ENCODE measurements at regions not wholly inside any gene's neighbourhood (a gene's known extent, or its start where the extent isn't known, plus 50 kb on each side); places are given as distances from the start of the nearest gene placed in this dataset.

DNA sequence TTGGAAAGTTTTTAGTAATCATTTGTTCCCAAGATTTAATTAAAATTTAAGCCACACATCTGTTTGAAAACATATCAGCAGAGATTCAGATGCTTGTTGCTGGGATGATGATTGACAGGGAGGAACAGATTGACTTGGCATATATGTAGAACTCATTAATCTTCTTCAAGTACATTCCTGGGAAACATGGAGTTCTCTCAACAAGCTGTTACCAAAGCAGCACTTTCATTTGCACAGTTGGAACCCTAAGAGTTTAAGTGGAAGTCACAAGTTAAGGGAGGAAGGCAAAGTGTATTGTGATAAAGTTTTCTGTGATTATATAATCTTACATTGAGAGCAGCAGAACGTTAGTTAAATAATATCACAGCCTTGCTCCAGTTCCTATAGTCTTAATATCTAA lies 485.4 kb upstream of the CELF2 start:
- Histone ChIP-seq H3K27ac (no peak overlapping the region), H3K9me3 (no peaks in the 10 kb centered on the region), H3K4me3 (no peak overlapping the region), H3K36me3 (no peaks in the 10 kb centered on the region), H3K27me3 (no peaks in the 10 kb centered on the region), H3K4me1 (no peaks in the 10 kb centered on the region)
- DNase-seq (ENCODE audit: extremely low spot score in 2 of 2): no peak
- TF ChIP-seq, protein P1, sequence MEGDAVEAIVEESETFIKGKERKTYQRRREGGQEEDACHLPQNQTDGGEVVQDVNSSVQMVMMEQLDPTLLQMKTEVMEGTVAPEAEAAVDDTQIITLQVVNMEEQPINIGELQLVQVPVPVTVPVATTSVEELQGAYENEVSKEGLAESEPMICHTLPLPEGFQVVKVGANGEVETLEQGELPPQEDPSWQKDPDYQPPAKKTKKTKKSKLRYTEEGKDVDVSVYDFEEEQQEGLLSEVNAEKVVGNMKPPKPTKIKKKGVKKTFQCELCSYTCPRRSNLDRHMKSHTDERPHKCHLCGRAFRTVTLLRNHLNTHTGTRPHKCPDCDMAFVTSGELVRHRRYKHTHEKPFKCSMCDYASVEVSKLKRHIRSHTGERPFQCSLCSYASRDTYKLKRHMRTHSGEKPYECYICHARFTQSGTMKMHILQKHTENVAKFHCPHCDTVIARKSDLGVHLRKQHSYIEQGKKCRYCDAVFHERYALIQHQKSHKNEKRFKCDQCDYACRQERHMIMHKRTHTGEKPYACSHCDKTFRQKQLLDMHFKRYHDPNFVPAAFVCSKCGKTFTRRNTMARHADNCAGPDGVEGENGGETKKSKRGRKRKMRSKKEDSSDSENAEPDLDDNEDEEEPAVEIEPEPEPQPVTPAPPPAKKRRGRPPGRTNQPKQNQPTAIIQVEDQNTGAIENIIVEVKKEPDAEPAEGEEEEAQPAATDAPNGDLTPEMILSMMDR (IDR thresholded peaks at IDR 0.05): no peak
- TF ChIP-seq POLR2AphosphoS5 (IDR thresholded peaks at IDR 0.05; ENCODE audit: insufficient read depth in 1 of 2, low read depth in 1 of 2) (no peak), POLR2A (IDR thresholded peaks at IDR 0.05) (no peak)
- intact Hi-C loops (cut with DNase I): no loop called here

DNA sequence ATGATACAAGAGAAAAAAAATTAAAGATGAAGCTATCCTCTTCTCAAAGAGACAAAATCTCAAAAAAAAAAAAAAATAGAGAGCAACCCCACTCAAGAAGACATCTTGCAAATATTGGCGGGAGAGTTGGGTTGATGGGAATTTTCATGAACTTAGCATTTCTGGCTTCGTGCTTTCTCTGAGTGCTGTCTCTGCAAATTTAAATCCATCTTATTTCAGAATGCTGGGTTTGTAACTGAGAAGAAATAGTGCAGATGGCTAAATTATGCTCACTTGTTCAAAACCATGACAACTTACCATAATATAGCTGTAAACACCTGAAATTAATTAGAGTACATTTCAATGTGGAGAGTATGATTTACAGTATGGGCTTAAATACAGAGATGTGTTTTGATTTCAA lies 484.8 kb upstream of the CELF2 start:
- Histone ChIP-seq H3K27me3 (no peaks in the 10 kb centered on the region), H3K4me1 (no peaks in the 10 kb centered on the region), H3K27ac (no peak overlapping the region), H3K4me3 (no peak overlapping the region), H3K36me3 (no peaks in the 10 kb centered on the region), H3K9me3 (no peaks in the 10 kb centered on the region)
- intact Hi-C loops (cut with DNase I): no loop called here
- TF ChIP-seq, protein P1 (IDR thresholded peaks at IDR 0.05): no peak
- TF ChIP-seq POLR2AphosphoS5 (IDR thresholded peaks at IDR 0.05; ENCODE audit: insufficient read depth in 1 of 2, low read depth in 1 of 2) (no peak), POLR2A (IDR thresholded peaks at IDR 0.05) (no peak)
- no peak for DNase-seq (ENCODE audit: extremely low spot score in 2 of 2)

DNA sequence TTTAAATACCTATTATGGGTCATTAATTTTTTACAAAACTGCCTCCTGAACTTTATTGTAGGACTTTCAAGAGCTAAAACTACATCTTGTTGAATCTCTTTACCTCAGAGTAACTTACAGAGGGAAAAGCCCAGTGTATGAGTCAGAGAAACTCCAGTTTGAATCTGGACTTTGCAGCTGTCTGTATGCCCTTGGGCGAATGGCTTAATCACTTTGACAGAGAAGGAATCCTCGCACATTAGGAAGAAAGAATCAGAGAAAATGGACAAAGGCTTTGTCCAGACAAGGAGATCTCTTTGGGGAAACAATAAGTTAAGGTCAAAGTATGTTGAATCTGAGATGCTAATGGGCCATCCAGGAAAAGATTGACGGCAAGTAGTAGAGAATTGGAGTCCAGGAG lies 484.2 kb upstream of the CELF2 start:
- no peak for DNase-seq (ENCODE audit: extremely low spot score in 2 of 2)
- no peaks in the 10 kb centered on the region for H3K36me3 ChIP-seq
- H3K27ac ChIP-seq: no peak overlapping the region
- H3K4me3 ChIP-seq: no peak overlapping the region
- no peaks in the 10 kb centered on the region for H3K4me1 ChIP-seq
- no peak for TF ChIP-seq POLR2A (IDR thresholded peaks at IDR 0.05)
- no peak for TF ChIP-seq POLR2AphosphoS5 (IDR thresholded peaks at IDR 0.05; ENCODE audit: insufficient read depth in 1 of 2, low read depth in 1 of 2)
- TF ChIP-seq, protein P1 (IDR thresholded peaks at IDR 0.05): no peak
- no peaks in the 10 kb centered on the region for H3K27me3 ChIP-seq
- intact Hi-C loops (cut with DNase I): no loop called here
- no peaks in the 10 kb centered on the region for H3K9me3 ChIP-seq

DNA sequence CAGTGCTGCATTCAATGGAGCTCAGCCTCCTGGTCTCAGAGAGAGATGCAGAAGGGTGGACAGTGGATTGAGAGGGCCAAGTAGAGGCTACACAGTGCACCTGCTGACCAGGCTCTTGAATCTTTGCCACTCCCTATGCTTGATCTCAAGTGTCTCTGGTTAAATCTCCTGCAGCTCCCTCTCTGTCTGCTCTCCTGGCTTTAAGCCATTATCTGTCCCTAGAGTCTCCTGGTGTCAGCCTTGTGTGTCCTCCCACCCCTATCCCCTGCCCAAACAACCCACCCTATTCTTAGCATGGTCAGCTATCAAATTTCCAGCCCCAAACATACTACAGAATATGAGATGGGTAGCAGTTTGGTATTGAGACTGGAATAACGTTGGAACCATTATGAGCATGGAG lies 479.3 kb upstream of the CELF2 start:
- Histone ChIP-seq H3K27me3 (no peaks in the 10 kb centered on the region), H3K36me3 (no peaks in the 10 kb centered on the region), H3K27ac (no peak overlapping the region), H3K9me3 (no peaks in the 10 kb centered on the region), H3K4me3 (no peak overlapping the region), H3K4me1 (no peaks in the 10 kb centered on the region)
- TF ChIP-seq POLR2A (IDR thresholded peaks at IDR 0.05) (no peak), POLR2AphosphoS5 (IDR thresholded peaks at IDR 0.05; ENCODE audit: insufficient read depth in 1 of 2, low read depth in 1 of 2) (no peak)
- TF ChIP-seq, protein P1 (IDR thresholded peaks at IDR 0.05): no peak
- no peak for DNase-seq (ENCODE audit: extremely low spot score in 2 of 2)
- intact Hi-C loops (cut with DNase I): no loop called here

DNA sequence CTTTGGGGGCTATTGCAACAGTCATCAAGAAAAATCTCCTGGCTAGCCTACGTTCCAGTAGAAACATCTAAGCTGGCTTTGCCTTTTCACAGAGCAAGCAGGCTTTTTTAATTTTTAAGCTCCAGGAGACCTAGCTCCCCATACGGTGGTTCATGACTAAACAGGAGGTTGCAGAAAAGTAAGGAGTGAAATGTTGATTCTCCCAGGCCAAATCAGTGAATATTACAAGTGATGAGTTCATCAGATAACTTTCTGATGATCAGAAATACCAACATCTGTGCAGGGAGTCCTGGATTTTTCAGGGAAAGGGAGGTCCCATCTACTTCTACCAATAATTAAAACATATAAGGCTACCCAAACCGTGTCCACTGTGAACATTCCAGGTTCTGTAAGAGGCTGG lies 477.3 kb upstream of the CELF2 start:
- TF ChIP-seq POLR2A (IDR thresholded peaks at IDR 0.05) (no peak), POLR2AphosphoS5 (IDR thresholded peaks at IDR 0.05; ENCODE audit: insufficient read depth in 1 of 2, low read depth in 1 of 2) (no peak)
- TF ChIP-seq, protein P1 (IDR thresholded peaks at IDR 0.05): no peak
- Histone ChIP-seq H3K9me3 (no peaks in the 10 kb centered on the region), H3K27ac (no peak overlapping the region), H3K4me1 (no peaks in the 10 kb centered on the region), H3K27me3 (no peaks in the 10 kb centered on the region), H3K4me3 (no peak overlapping the region), H3K36me3 (no peaks in the 10 kb centered on the region)
- intact Hi-C loops (cut with DNase I): no loop called here
- no peak for DNase-seq (ENCODE audit: extremely low spot score in 2 of 2)
